ENCODE measurements at regions not wholly inside any gene's neighbourhood (a gene's known extent, or its start where the extent isn't known, plus 50 kb on each side); places are given as distances from the start of the nearest gene placed in this dataset.
"Not testable (repeated sequence)": the region's sequence is repeated elsewhere in the genome, so short reads cannot be mapped to it uniquely, and the experiment has no call there.

DNA sequence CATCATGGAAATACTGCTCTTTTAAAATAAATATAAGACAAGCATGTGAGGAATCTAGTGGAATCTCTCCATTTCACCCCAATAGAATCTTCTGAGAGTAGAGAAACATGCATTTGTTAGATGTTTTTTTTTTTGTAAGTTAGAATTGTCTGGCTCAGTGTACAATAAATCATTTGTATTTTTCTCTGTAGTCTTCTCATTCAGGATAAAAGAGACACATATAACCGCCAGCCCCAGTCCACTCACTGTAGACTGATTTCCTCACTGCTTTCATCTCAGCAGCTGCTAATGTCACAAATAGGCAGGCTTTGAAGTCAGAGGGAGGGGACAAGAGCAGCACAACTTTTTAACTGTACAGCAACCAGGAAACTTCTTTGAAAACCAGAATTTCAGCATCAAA is 140.2 kb upstream of the RBMS3 start:
- DNase-seq (ENCODE audit: low spot score) = peak; percentile 91

GRCh38 chr3:29141197-29141917 is 139.5 kb upstream of the RBMS3 start:
- peak; percentile 46 for DNase-seq (ENCODE audit: low spot score)

- DNase-seq (ENCODE audit: low spot score) = no peak
Measured at GRCh38 chr3:29141918-29142275, 139.0 kb upstream of the RBMS3 start.

- DNase-seq (ENCODE audit: low spot score) = no peak
Measured at GRCh38 chr3:29143151-29143550, 137.7 kb upstream of the RBMS3 start.

- peak; percentile 47 for DNase-seq (ENCODE audit: low spot score)
Measured at GRCh38 chr3:29144361-29144760, 136.5 kb upstream of the RBMS3 start.

GRCh38 chr3:29144807-29145206 is 136.1 kb upstream of the RBMS3 start:
- peak; percentile 97 for DNase-seq (ENCODE audit: low spot score)

GRCh38 chr3:29145360-29145759 is 135.5 kb upstream of the RBMS3 start:
- peak; percentile 43 for DNase-seq (ENCODE audit: low spot score)

GRCh38 chr3:29152379-29152778 is 128.5 kb upstream of the RBMS3 start:
- no peak for DNase-seq (ENCODE audit: low spot score)

GRCh38 chr3:29153811-29154210 is 127.1 kb upstream of the RBMS3 start:
- no peak for DNase-seq (ENCODE audit: low spot score)

DNA sequence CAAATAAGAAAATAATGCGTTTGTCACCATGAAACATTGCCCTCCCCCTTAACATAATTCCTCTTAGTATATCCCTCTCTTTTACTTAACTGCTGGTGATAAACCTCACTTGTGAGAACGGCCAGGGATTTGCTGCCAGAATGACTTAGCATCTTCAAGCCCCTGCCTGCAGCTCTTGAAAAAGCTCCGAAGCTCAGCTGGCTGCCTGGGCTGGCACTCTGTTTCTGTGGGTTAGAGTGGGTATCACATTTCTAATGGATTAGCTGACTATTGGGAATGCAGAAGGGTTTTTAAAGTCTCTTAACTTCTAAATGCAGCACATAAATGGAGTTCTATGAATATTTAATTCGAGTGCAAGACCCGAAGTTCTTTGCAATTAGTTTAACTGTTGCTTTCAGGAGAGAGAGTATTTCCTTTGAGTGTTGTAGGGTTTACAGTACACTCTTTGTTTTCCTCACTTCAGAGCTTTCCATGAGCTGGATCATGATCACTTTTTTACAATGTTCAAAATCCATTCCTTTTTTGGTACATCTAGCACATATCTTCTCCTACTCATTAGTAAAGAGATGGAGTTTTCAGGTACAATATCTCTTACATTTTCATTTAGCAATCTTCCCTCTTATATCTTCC is 124.7 kb upstream of the RBMS3 start:
- DNase-seq (ENCODE audit: low spot score) = no peak

DNA sequence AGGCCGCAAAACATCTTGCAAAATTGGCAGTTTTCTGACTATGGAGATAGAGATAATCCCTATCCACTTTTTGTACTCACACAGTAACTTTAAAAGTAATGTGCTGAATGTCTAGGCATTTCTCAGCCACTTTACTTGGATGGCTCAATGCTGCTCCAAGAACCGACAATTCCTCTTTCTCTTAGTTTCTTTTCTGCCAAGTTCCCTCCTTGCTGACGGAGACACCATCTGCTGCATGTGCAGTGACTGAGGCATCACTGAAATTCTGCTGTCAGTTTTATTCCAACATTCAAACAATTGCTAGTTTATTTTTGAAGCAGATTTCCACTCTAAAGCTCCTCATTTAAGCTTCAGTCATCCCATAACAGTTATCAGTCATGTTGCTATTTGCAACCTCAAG is 116.0 kb upstream of the RBMS3 start:
- DNase-seq (ENCODE audit: low spot score) = no peak

- no peak for DNase-seq (ENCODE audit: low spot score)
Measured at GRCh38 chr3:29167180-29167579, 113.7 kb upstream of the RBMS3 start.

GRCh38 chr3:29168081-29168480 is 112.8 kb upstream of the RBMS3 start:
- no peak for DNase-seq (ENCODE audit: low spot score)

GRCh38 chr3:29168696-29169095 is 112.2 kb upstream of the RBMS3 start:
- DNase-seq (ENCODE audit: low spot score) = no peak

GRCh38 chr3:29169451-29169850 is 111.4 kb upstream of the RBMS3 start:
- no peak for DNase-seq (ENCODE audit: low spot score)

DNA sequence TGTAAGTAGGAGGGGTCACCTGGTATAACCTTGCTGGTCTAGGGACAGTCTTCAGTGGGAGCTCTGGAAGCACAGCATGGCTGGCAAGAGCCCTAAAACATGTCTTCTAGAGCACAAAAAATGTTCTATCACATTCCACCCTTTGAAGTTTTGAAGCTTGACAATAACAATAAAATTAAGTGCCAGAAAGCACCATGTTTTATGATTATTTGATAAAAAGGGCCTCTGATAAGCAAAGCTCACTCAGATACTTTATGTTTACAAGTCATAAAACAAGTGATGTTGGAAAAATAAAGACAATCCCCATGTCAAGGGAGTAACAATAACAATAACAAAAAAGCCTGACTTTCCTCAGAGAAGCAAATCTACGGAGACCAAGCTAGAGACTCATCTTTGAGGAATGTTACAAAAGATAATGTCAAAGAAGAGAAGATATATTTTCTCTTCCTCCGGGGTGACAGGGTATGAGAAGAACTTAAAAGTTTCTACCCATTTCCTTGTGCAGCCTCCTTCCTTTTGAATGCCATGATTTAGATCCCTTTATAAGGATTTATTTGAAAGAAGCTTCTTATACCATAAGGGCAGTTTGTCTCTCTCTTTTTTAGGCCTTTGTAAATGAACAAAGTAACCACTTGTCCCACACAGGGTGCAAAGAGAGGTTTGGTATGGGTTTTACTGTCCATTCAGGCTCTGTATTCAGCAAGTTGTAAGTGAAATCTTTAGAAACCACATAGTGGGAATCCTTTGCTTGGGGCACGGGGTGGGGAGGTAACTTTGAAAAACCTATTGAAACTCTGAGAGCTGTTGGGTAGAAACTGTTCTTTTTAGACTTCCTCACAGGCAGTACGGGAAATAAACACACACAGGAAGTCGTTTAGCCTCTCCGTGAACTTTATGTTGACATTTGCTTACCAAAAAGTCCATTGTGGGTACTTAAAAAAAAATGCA is 109.6 kb upstream of the RBMS3 start:
- peak; percentile 35 for DNase-seq (ENCODE audit: low spot score)

DNA sequence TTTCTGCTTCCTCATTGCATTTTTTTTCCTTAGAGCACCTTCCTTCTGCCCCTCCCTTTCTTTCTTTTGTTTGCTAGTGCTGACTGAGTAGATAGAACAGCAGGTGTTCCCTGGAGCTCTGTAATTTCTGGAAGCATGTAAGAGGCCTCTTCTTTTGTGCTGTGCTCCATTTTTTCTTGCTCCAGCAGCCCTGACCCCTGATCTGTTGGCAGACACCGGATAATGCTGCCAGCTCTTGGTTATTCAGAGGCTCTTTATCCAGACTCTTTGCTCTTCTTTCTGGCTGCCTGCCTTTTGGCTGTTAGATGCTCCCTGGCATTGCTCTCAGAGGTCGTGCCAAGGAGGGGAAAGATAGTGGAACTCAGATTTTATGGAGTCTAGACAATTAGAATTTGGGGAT is 104.4 kb upstream of the RBMS3 start:
- DNase-seq (ENCODE audit: low spot score) = peak; percentile 18

DNA sequence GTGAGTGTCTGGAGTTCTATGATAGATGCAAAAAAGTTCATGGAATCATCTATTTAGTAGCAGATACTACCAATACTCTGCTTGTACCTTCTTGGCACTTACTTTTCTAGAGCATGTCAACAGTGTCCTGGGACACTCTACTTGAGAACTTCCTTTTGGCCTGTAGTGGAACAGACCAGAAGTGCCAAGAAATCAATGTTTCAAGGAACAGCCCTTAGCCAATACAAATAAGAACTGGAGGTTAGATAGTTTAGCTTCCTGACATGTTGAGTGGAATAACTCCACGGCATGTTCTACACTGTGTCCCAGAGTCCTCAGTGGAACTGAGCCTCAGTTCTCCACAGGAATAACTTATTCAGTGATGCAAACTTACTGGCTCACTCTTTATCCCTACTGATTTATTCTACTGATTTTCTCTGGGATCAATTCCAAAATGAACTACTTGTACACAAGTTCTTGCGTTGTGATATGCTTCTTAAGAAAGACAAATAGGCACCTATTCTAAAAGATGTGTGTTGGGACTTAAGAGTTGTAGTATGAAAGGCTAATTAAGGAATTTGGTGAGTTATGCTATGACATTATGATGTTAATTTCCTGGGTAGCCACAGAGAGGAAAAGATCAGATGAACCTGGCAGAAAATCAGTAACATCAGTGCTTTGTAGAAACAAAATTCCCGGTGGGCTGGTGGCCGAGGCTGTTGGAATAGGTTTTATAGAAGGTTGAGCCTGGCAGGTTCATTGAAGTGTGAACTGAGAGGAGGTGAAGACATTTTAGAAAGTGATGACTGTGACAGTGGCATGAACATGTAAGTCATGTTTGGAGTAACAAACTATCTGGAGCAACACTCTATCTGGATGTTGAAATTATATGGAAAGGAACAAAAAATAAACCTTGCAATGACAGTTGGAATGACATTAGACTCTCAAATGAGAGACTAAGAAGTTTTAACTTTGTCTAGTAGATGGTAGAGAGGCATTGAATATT is 101.8 kb upstream of the RBMS3 start:
- DNase-seq (ENCODE audit: low spot score) = no peak

DNA sequence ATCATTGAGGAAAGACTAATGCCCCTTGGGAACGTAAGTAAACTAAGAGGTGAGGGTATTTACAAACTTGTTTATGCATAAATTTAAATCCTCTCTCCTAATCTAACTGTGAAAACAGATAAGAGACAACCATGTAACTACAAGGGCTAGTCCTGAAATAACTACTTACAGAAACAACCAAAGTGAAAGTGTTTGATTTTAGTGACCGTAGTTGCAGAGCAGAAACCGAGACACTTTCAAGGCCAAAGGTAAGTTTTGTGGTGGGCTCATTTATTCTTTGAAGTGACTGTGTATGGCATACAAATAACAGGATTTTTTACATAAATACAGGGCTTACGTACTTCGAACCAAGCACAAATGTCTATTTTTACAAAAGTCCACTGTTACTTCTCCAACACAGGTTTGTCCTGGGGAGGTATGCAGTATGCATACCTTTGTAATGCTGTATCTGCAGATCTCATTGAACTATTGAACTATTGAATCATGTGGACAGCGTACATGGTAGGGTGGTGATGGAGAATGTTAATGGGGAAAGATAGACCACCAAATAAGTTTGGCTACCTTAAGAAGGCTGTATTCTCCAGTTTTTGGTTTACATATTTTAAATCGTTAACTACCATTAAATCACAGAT is 99.6 kb upstream of the RBMS3 start:
- DNase-seq (ENCODE audit: low spot score) = no peak

GRCh38 chr3:29181872-29182271 is 99.0 kb upstream of the RBMS3 start:
- DNase-seq (ENCODE audit: low spot score) = no peak

GRCh38 chr3:29182828-29183227 is 98.0 kb upstream of the RBMS3 start:
- DNase-seq (ENCODE audit: low spot score) = not testable (repeated sequence)
